ENCODE measurements at regions not wholly inside any gene's neighbourhood (a gene's known extent, or its start where the extent isn't known, plus 50 kb on each side); places are given as distances from the start of the nearest gene placed in this dataset.

DNA sequence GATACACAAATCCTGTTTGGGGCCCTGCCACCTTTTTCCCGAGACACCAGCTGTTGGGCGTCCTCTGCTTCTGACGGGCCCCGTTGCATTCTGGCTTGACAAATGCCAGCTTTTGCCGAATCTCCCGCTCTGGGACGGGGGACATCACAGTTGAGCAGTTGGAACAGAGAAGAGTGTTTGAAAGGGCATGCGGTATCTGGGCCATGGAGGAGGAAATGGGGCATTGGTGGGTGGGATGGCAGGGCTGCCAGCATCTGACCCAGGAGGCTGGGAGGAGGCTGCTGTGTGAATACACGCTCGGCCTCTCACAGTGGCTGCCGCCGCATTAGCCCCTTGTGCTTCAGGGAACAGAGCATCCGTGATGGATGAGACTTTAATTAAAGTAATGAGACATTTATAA, 184.3 kb upstream of the TNRC6C start:
- Histone ChIP-seq H2BK20ac (ENCODE audit: low read length) (peak overlapping the region; percentile 48; the same call in 1 of the 2 replicates), H2AK5ac (ENCODE audit: low read depth, low read length) (no peak overlapping the region), H3K14ac (ENCODE audit: insufficient read length) (no peak overlapping the region), H2AFZ (ENCODE audit: low read length) (no peak overlapping the region), H2BK120ac (replicated peaks; ENCODE audit: low read depth, low read length) (no peak overlapping the region), H3K4me1 (replicated peaks in 1 of 4; ENCODE audit: control insufficient read depth in 3 of 4, insufficient read depth in 4 of 4, low read length in 3 of 4) (peaks cover 0 to 6% (median 5%) of the 10 kb centered on the region in 4 experiments; a peak in 4 of 7 replicates), H4K91ac (replicated peaks; ENCODE audit: insufficient read length, low read length) (no peak overlapping the region), H4K20me1 (replicated peaks in 1 of 2; ENCODE audit: control insufficient read depth in 1 of 2, insufficient read depth in 2 of 2, low read length in 2 of 2) (no peaks in the 10 kb centered on the region), H3K27me3 (replicated peaks in 1 of 4; ENCODE audit: control insufficient read depth in 3 of 4, extremely low read depth in 1 of 4, insufficient read depth in 3 of 4, low read length in 3 of 4) (peaks cover 1 to 12% (median 4%) of the 10 kb centered on the region in 4 experiments; a peak in 4 of 7 replicates), H3K56ac (replicated peaks; ENCODE audit: insufficient read length, low read depth, low read length) (no peak overlapping the region), H3K4me3 (ENCODE audit: extremely low read depth in 1 of 4, insufficient read depth in 2 of 4, low read depth in 3 of 4, low read length in 4 of 4) (no peak overlapping the region), H3K36me3 (ENCODE audit: control insufficient read depth in 2 of 4, insufficient read depth in 4 of 4, low read length in 3 of 4) (no peaks in the 10 kb centered on the region), H4K8ac (ENCODE audit: extremely low read depth, insufficient read depth, low read length) (no peak overlapping the region), H2BK5ac (ENCODE audit: low read depth, low read length) (no peak overlapping the region), H3K23me2 (ENCODE audit: low read depth, low read length) (no peaks in the 10 kb centered on the region; the same call in 1 of the 2 replicates), H2BK12ac (ENCODE audit: low read depth, low read length) (no peak overlapping the region), H3K27ac (ENCODE audit: low read depth, low read length) (no peak overlapping the region), H3K23ac (ENCODE audit: insufficient read length) (no peak overlapping the region), H3K9ac (replicated peaks in 1 of 4; ENCODE audit: extremely low read depth in 1 of 4, low read depth in 3 of 4, low read length in 3 of 4) (no peak overlapping the region), H3K4me2 (ENCODE audit: insufficient read depth in 1 of 2, low read depth in 2 of 2, low read length in 2 of 2) (no peak overlapping the region), H2BK15ac (ENCODE audit: low read length) (no peak overlapping the region; the same call in 1 of the 2 replicates), H4K5ac (ENCODE audit: insufficient read length, low read depth, low read length) (no peak overlapping the region), H3K9me3 (ENCODE audit: insufficient read depth in 2 of 2, low read depth in 1 of 2, low read length in 1 of 2) (no peaks in the 10 kb centered on the region), H3K79me1 (ENCODE audit: low read depth, low read length) (no peaks in the 10 kb centered on the region), H3K79me2 (ENCODE audit: control insufficient read depth in 1 of 2, insufficient read depth in 2 of 2, low read length in 2 of 2) (no peaks in the 10 kb centered on the region), H3K18ac (ENCODE audit: extremely low read depth, low read length) (no peak overlapping the region), H3K4ac (replicated peaks; ENCODE audit: insufficient read length, low read depth, low read length) (no peak overlapping the region)
- FAIRE-seq: no peak
- ChIA-PET CTCF (ENCODE audit: partially characterized antibody) (interaction anchor here (0.9 to 6.0 kb wide), 11 partner anchors 9 to 345 kb away, joined by 3 to 42 read pairs (median 4); no protein-coding TSS in a partner anchor), POLR2A (ENCODE audit: partially characterized antibody) (no interaction called here)
- DNase-seq (ENCODE audit: low read depth in 1 of 2, low spot score in 2 of 2): no peak
- no peak for TF ChIP-seq NANOG (IDR thresholded peaks at IDR 0.05; ENCODE audit: insufficient read depth, low read depth, low read length, poor library complexity, severe bottlenecking)
- 94% methylated on average over 13 of the region's 13 CpGs; no CpG with 5 or more reads in 1 of the 2 experiments for WGBS, 2 experiments (ENCODE audit: extremely low coverage in 1 of 2, insufficient coverage in 1 of 2, insufficient read length in 1 of 2, insufficient replicate concordance in 2 of 2, low coverage in 1 of 2, low lambda C conversion rate in 2 of 2, missing lambda C conversion rate in 1 of 2)
